Hematopoietic multipotent progenitor cell treated with erythropoietin and hydrocortisone succinate and interleukin-3 and kit ligand, for 6 days (in vitro differentiated cells): ENCODE measurements at regions not wholly inside any gene's neighbourhood (a gene's known extent, or its start where the extent isn't known, plus 50 kb on each side); places are given as distances from the start of the nearest gene placed in this dataset.
"Not testable (repeated sequence)": the region's sequence is repeated elsewhere in the genome, so short reads cannot be mapped to it uniquely, and the experiment has no call there.

Experiments used
- DNase-seq: peaks from one replicate; pipeline ENCODE4 v3.0.0-alpha.2; 2015

DNA sequence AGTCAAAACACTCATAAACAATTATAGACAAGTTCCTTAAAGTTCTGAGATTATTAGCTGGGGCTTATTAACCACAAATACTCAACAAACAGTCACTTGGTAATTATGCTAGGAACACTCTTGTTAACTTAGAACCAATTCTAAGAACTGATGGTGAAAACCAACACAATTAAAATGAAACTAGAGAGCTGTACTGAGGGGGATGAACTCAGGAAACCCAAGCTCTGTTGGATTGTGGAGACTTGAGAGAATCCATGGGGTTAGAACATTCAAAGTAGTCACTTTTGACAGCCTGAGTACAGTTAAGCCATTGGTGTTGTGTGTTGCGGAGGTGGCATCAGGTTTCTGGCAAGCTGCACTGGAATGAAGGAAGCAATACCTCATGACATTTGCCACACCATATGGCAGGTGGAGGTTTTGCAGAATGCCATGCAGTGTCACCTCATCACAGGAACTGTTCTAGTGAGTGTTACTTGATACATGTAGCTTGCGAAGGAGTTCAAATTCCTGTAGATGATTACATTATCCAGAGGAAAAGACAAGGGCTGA, 480.9 kb upstream of the CD180 start:
- DNase-seq: no peak

GRCh38 chr5:67676863-67677262, 480.3 kb upstream of the CD180 start:
- DNase-seq: no peak

DNA sequence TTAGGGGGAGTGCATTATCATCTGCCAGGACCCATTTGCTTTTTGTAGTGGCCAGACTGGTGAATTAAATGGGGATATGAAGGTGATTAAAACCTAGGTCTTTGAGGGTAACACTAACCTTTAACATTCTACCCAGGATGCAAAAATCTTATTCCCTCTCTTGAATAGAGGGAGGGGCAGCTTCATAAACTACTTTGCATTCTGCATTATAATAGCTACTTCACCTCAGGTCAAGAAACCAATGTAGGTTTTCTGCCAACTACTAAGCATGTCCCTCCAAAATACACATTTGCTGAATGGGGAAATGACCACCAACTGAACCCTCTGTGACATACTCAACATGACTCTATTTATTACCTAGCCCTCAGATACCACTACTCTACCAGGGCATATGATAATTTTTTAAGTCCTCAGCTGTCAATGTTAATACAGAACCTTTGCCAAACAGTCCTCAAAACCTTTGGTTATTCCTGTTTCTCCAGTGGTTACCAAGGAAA, 477.6 kb upstream of the CD180 start:
- DNase-seq: no peak

GRCh38 chr5:67673618-67674017, 477.0 kb upstream of the CD180 start:
- DNase-seq: no peak

DNA sequence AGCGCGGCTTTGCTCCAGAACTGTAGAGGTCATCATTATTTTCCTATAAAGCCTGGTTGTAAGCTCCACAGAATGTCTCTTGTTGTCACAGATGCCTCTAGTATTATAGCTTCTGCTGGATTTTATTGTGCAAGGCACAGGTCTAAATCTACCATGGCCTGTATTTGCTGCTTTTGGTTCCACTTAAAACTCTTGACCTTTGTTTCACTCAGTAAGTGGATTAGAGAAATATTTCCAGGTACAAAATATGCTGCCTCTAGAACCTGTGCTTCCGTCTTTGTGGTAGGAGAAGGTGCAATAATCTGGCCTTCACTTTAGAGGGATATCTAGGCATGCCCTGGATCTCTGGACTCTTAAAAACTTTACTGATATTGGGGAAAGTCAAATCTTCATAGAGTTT, 476.6 kb upstream of the CD180 start:
- no peak for DNase-seq

DNA sequence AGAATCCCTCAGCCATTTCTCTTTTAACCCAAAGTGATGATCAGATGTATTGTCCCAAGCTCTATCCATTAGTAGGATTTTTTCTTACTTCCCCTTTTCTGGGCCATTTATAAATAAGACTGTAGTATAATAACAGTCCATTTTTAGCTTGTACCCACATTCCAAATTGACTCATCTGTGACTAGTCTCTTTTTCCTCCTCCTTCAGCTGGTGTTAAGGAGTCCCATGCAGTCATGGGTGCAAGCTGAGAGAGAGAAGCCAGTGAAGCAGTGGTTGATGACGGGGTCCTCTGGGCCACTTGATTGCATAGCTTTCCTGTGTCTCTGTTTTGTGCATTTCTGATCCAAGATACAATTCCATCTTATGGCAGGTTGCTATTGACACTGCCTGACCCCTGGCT, 476.0 kb upstream of the CD180 start:
- DNase-seq: no peak

GRCh38 chr5:67669916-67670315, 473.3 kb upstream of the CD180 start:
- no peak for DNase-seq

DNA sequence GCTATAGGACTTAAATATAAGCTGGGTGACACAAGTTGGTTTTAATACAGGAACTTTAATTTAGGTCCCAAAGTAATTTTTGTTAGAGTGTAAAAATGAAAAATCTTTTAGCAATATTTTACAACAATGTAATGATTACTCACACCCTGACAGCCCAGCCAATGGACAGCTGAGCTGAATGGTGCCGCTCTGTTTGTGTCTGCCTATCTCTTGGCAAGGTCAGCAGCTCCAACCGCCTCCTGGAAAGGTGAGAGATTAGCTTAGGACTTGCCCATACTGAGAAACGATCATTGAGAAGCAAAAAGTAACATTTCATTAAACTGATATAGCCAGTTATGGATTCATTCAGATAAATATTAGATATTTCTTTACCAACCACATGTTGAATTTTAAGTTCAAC, 463.6 kb upstream of the CD180 start:
- DNase-seq: no peak

GRCh38 chr5:67659288-67659687, 462.7 kb upstream of the CD180 start:
- DNase-seq: no peak

- no peak for DNase-seq
Observed at GRCh38 chr5:67657055-67657454, 460.5 kb upstream of the CD180 start.

- DNase-seq: no peak
Observed at GRCh38 chr5:67652201-67652600, 455.6 kb upstream of the CD180 start.

DNA sequence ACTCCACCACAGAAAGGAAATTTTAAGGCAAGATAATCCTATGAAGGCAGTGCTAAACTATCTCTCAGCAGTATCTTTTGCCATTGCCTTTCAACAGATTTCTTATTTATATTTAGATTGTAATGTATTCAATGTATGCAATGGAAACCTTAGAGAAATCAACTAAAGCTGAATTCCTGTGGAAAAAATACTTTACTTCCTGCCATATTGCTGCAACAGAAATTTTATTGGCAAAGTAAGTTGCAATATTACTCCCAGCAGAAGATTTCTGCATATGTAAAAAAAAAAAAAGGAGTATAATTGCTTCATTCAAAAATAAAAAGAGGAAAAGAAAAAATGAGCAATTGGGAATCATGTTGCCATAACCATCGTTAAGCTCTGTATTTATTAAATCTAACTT, 454.6 kb upstream of the CD180 start:
- no peak for DNase-seq

GRCh38 chr5:67648201-67648671, 451.6 kb upstream of the CD180 start:
- no peak for DNase-seq

- DNase-seq: no peak
Observed at GRCh38 chr5:67647772-67648171, 451.2 kb upstream of the CD180 start.

DNA sequence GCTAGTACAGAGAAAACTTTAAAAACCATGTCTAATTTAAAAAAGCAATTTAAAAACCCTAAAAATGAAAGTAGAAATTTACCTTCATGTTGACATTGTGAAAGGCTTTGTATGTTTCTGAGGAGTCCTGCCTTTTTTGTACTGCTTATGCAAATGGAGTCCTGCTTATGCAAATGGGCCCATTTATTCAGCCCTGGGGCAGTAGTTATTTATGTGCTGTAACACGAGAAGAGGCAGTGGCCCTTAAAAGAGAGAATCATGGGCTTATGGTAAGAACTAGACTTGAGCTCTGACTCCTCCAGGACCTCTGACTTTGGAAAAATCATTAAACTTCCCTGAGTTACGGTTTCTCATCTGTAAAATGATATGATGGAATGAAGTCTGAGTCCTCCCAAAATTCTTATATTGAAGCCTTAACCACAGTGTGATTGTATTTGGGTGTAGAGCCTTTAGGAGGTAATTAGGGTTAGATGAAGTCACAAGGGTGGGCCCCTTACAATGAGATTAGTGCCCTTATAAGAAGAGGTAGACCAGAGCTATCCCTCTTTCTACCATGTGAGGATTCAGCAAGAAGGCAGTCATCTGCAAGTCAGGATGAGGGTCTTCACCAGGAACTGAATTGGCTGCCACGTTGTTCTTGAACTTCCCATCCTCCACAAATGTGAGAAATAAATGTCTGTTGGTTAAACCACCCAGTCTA, 447.8 kb upstream of the CD180 start:
- DNase-seq: no peak

DNA sequence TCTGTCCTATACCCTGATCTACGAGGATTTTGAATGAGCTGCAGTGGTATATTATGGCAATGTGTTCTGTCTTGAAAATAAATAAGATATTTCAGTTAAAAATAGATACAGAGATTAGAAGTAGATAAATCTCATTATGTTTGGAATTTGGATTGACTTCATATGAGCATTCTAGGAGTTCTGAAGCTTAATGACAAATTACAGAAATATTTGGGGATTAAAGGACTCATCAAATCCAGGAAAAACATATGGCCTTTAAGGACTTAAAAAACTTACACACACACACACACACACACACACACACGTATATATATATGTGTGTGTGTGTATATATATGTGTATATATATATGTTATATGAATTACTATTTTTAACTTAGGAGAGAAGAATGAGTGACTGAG, 446.9 kb upstream of the CD180 start:
- no peak for DNase-seq

- no peak for DNase-seq
Observed at GRCh38 chr5:67639976-67640375, 443.4 kb upstream of the CD180 start.

DNA sequence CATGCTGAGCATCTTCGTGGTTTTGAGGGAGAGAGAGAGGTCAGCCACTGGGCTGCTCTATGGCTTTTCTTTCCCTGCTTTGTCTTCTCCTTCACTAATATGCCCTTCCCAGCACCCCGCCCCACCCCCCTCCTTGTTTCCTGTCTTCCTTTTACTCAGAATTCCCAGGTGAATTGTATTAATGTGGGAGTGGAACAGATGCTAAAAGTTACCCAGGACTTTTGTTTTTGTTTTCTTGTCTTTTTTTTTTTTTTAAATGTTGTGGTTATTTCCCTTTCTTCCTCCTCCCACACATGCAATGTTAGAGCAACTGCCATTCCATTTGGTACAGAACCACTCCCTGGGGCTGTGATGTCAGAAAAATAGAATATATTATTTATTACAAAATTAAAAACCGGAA, 442.7 kb upstream of the CD180 start:
- DNase-seq: no peak

DNA sequence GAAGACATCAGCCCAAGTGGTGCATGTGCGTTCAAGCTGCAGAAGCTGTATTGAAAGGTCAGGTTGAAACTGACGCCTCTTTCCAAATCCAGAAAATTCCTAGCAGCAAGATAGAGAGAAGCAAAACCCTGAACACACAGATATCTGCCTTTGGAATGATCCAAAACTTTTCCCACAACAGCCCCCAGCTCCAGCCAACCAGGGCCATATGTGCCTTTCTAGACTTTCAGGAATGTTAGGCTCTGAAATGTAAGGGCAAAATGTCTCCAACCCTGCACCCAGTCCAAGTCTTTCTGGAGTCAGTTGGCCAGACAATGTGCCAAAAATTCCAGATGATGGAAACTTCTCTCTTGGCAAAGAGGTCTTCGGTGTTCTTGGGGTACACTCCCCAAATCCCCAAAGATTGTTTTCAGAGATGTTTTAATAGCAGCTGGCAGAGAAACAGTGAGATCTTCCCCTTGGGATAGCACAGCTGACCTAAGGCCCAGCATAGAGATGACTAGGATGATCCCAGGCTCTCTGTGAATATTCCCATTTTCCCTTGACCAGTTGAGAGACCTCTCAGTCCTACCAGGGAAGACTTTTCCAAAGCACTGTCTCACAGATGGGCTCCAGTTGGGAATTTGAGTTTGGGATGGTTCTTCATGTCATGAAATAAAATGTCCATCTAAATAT, 440.4 kb upstream of the CD180 start:
- DNase-seq: no peak

DNA sequence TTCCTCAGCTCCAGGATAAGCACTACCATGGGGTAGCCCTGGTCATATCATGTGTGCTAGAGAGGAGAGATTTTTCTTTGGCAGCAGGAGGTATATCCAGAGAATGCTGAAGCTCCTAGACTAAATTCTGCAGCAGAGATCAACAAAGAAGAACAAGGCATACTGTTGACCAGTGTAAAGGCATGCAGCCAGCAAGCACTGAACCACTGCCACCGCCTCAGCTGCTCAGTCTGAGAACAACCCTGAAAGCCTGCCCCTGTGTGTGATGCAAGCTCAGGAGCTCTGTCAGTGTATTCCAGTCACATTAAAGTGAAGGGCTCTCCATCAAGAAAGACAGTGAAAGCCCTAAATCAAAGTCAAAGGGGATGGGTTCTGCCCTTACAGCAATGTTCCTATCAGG, 439.5 kb upstream of the CD180 start:
- no peak for DNase-seq

DNA sequence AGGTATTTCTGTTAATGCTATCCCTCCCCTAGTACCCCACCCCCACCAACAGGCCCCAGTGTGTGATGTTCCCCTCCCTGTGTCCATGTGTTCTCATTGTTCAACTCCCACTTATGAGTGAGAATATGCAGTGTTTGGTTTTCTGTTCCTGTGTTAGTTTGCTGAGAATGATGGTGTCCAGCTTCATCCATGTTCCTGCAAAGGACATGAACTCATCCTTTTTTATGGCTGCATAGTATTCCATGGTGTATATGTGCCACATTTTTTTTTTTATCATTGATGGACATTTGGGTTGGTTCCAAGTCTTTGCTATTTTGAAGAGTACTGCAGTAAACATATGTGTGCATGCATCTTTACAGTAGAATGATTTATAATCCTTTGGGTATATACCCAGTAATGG, 430.5 kb upstream of the CD180 start:
- not testable (repeated sequence) for DNase-seq

DNA sequence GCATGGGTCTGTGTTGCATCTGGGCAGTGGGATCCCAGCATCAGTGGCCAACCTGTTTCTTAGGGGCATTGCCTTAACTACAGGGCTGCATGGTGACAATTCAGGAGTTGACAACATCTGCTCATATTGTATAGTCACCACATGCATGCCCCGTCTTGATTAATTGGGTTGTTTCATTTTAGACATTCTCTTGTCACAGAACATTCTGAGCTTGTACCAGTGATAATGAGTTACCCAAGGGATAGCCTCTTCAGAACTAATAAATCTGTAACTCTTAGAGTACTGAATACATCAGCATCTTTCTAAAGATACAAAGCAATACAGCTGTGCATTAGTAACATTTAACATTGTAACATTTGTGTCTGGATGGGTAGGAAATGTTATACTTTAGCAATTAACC, 426.5 kb upstream of the CD180 start:
- DNase-seq: no peak

DNA sequence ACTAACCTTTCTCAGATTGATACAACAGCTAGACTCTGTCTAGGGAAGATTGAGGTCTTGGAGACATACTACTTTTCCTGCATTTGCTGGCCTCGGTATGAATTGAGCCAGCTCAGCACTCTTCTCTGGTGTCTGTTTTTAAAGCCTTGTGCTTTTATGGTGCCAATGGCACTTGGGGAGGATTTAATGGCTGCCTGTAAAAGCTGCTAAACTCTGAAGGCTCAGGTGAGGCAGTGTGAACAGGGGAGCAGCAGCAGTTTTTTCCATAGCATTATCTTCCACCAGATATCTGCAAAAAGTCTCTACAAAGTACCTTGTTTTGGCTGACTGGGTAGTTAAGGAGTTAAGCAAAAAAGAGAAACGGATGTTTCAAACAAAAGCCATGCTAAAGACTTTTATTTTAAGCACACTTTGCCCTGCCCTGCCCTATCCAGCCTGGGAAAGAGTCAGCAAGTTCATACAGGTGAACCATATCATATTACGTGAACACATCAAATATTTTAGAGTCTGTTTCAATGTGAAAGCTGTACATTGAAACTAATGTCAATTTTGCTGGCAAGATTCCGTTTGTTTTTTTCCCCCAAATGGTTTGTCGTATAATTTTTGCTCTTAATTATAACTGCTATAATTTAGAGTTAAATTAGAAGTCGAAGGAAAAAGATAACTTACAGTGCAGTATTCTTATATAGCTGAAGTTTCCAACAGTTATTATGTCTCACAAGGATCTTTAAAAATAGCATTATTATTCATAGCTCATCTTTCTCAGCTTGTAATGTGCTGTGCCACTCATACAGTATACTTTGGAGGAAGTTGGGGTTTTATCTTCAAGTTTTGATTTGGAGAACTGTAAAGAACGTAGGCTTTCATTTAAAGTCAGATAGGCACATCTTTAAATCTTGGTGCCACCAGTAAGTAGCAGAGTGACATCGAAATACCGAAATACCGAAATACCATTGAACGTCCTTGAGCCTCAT, 424.1 kb upstream of the CD180 start:
- no peak for DNase-seq
